Right lobe of liver (tissue), 4 donors: ENCODE measurements at regions not wholly inside any gene's neighbourhood (a gene's known extent, or its start where the extent isn't known, plus 50 kb on each side); places are given as distances from the start of the nearest gene placed in this dataset.

ENCODE experiments used
- CTCF ChIP-seq, 4 donors: fragments of 200-600 bp in 3 of 4; fragments of 450-650 bp in 1 of 4; IDR thresholded peaks; one replicate each; pipeline versions ENCODE4 v1.5.1 to v1.8.0; 2016 to 2022; ENCODE audit warnings: antibody characterized with exemption in 4 of 4, mild to moderate bottlenecking in 2 of 4
- POLR2A ChIP-seq: fragments of 450-650 bp; IDR thresholded peaks from one replicate; pipeline ENCODE4 v1.6.1; 2017; ENCODE audit warnings: antibody characterized with exemption, mild to moderate bottlenecking
- donor health status: DM: no; HTN: no; CAD: no.
- donor health status: DM: no; HTN: no; CAD: no.
- donor health status: DM: no; HTN: yes; CAD: no.

- TF ChIP-seq CTCF (IDR thresholded peaks at IDR 0.05) (no peak), POLR2A (no peak)
Measured at GRCh38 chr6:169891421-169891820, 140.0 kb downstream of the ERMARD start.
